ENCODE measurements at regions not wholly inside any gene's neighbourhood (a gene's known extent, or its start where the extent isn't known, plus 50 kb on each side); places are given as distances from the start of the nearest gene placed in this dataset.

DNA sequence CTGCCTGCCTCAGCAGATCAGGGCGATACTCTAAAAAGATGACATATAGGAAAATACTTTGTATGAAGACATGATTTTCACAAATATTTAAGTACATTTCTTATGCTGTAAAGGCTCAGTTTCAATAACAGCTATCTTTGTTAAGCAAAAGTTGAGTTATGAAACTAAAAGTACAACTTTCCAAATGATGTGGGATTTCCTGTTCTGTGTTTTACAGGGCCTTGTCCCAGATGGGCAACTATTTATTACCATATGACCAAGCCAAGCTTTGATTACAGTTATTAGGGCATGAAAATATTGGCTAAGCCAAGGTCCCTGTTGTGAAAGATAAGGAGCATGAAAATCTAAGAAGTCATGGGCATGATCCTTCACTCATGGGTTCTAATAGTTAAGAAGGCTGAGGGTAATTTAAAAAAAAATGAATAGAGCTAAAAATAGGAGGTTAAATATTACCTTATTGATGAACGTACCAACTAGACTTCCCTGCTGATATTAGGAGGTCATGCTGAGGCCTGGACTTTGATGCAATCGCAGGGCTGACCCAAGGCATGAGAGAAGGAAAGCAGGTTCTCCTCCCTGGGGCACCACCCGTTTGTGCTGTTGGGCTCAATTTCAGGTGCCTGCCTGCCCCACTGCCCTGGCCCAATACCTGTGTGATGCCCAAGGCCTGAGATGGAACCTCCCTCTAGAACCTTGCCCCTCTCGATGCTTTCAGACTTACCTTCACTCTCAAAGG lies 294.4 kb upstream of the PRDM1 start:
- DNase-seq, result no peak

- DNase-seq, result no peak
Observed at GRCh38 chr6:105791179-105791578, 295.0 kb upstream of the PRDM1 start.

GRCh38 chr6:105790635-105791034 lies 295.5 kb upstream of the PRDM1 start:
- DNase-seq, result no peak

- DNase-seq, result no peak
Observed at GRCh38 chr6:105789935-105790334, 296.2 kb upstream of the PRDM1 start.

DNA sequence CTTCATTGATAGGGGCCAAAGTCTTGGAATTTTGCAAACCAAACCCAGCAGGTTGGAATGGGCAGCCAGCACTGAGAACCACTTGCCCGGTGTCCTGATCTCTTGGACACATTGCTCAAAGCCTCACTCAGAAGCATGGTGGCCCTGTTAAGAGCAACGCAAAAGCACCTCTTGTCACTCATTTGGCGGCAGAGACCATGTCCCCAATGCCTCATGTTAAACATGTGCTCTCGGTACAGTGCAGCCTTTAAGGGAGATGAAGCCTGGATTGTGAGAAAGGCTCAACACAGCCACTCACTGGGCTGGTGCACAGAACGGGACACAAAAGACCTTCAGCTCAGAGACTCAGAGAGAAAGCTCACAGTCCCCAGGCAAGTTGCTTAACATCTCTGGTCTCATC lies 298.4 kb upstream of the PRDM1 start:
- no peak for DNase-seq

DNA sequence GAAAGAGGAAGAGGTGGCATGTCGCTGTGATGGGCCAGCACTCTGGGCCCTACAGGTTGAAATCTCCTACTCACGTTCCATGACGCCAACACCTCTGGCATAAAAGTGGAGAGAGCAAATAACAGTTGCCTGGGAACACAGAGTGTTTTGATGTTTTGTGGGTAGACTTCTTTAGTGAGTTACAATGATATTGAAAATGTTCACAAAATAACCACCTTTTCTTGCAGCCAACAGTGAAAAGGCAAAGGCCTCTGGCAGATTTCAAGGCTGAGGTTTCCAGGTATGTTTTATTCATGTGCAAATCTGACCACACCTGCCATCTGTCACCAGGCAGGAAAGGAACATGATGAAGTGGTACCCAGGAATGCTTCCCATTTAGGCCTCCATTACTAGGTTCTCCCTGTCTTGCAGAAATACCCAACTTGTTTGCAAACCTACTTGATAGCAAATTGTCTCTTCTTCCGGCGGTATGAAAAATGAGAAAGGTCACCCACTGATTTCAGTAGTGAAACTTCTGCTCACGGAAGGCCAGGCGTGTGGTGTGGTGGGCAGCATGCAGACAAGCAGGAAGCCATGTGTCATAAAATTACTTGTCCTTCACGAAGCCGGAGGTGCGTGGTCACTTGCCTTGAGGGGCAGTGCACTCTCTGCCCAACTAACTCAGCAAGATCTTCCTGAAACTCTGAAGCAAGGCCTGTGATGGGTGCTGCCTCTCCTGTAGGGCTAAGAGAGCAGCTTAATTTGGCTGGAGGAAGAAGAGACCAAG lies 299.1 kb upstream of the PRDM1 start:
- DNase-seq, result no peak

DNA sequence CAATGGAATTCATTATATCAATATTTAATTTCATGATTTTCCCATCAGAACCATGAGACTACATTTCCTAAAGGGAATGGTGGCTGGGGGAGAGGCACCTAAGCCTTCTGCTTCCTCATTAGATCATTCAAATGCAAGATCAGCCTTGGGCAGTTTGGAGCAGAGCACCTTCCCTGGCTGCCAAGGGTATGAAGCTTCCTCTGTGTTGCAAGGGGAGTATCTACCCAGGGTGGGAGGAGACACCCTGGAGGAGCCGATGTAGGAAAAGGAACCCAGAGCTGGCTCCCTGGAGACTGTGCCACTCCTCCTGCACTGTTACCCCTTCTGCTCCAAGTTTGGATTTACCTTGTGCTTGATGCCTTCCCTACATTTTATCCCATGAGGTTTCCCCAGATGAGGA lies 299.7 kb upstream of the PRDM1 start:
- DNase-seq, result no peak

GRCh38 chr6:105785066-105785811 lies 300.9 kb upstream of the PRDM1 start:
- DNase-seq, result no peak

GRCh38 chr6:105784179-105784578 lies 302.0 kb upstream of the PRDM1 start:
- DNase-seq, result no peak

DNA sequence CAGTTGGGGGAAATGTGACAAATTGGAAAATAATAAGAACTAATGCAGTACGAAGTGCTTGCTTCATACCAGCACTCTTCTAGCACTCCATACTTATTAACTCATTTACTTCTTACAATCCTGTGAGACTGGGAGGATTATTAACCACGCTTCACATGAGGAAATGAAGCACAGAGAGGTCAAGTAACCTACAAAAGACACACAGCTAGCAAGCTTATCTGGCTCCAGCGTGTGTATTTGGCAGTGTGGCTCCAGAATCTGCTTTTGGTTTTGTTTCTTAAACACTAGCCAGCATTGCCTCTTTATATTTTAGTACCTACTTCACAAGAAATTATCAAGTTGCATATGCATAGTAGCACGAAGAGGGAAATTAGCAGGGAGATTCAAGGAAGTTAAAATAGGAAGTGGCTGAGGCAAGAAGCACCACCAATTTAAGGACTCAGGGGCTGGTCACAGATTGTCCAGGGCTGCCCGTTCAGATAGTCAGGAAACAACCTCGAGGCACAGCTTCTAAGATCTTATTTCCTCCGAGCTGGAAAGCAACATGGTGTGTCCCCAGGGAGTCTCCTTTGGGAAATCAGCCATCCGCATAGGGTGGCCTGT lies 302.7 kb upstream of the PRDM1 start:
- DNase-seq, result no peak

- no peak for DNase-seq
Observed at GRCh38 chr6:105781915-105782314, 304.2 kb upstream of the PRDM1 start.

- peak; percentile 46 for DNase-seq
Observed at GRCh38 chr6:105781248-105781647, 304.9 kb upstream of the PRDM1 start.

DNA sequence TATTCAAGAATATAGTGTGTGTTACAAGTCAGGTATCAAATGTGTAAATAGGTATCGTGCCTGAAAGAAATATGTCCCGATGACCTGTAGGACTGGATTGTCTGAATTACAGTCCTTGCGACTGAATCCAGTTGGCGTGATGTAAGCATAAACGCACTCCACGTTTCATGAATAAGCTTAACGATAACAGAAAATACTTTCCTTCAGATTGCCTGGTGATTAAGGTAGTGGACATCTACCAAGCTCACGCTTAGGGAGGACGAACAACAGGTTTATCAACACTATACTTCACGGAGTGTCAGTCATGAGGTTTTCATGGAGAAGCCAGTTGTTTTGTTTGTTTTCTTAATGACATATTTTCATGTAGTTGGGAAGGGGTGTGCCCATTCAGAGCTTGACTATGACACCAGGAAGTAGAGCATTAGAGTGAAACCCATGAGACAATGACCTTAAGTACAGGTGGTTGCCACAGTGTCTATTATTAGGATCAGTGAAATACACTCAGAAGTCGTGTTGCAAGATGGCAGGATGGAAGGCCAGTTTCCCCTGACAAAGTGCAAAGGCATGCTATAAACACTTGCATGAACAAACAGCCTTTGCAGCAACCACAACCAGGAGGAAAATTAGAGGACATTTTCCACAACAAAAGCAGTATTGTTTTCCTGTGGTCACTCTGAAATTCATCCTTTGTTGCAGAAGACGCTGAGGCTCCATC lies 305.8 kb upstream of the PRDM1 start:
- DNase-seq, result no peak

DNA sequence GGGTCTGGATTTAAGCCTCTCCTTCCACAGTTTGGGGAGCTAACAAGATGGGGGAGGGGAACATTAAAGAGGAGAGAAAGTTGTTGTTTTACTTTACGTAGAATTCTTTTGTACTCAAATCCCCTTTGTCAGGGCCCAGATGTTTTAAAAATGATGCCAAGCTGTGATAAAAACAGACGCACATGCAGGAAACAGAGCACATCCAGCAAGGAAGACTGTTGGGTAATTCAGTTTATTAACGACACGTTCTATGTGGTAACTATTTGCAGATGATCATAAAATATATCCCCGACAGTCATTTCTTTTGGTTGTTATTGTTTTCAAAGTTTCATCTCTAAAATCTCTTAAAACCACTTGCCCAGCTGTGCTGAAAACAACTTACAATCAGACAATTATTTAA lies 307.0 kb upstream of the PRDM1 start:
- peak; percentile 35 for DNase-seq

- DNase-seq, result no peak
Observed at GRCh38 chr6:105775095-105775494, 311.0 kb upstream of the PRDM1 start.

- no peak for DNase-seq
Observed at GRCh38 chr6:105774247-105774646, 311.9 kb upstream of the PRDM1 start.

DNA sequence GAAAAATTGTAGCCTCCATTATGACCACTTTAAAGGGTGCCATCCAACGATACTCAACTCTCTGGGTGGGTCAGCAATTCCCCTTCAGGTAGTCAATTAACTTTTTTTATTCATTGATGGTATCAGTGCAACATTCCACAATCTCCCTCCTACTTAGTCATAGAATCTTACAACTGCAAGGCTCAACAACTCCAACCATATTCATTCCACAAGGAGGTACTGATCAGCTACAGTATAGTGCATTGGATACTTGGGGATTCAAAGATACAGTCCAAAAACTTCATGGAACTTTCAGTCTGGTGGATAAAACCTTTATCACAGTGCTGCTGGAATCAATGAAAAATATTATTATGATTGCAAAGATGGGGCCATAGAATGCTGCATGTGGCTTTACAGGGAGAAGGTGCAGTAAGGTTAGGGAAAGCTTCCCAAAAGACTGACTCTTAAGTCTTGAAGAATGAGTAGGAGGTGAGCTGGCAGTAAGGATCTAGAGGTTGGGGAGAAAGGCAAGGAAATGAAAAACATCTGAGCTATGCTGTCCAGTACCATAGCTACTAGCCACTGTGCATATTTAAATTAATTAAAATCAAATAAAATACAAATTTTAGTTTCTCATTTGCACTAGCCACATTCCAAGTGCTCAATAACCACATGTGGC lies 314.7 kb upstream of the PRDM1 start:
- no peak for DNase-seq

DNA sequence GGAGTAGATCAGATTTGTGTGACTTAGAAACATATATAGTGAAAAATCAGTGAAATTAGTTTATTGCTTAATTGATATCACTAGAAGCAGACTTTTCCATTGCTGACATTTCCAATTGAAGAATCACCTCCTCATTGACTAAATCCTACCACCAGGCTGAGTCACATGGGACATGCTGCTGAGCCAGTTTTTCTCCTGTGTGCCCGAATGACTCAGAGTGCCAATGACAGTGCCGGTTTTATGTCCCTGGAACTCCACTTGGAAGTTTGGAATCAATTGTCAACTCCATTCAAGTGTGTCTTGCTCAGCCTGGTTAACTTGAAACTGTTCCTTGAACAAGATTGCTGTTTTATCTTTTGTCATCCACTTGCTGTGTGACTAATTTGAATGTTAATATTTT lies 316.1 kb upstream of the PRDM1 start:
- DNase-seq, result no peak

GRCh38 chr6:105769197-105769596 lies 316.9 kb upstream of the PRDM1 start:
- no peak for DNase-seq

DNA sequence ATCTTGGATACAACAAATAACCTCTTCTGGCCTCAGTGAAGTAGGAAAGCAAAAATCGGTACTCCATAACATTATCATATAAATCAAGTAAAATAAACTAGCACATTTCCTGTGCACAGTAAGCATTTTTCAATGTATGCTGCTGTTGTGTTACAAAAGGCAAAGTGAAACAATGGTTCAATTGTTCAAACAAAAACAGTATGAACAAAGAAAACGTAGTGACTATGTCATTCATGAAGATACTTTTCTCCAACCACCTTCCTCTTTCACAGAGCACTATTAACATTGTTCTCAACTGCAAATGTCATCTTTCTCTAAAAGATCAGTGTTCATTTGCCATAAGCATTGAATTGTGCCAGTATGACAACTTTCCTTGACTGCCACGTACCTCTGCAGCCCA lies 318.6 kb upstream of the PRDM1 start:
- DNase-seq, result no peak

GRCh38 chr6:105765239-105765638 lies 320.9 kb upstream of the PRDM1 start:
- no peak for DNase-seq

- DNase-seq, result no peak
Observed at GRCh38 chr6:105764315-105764714, 321.8 kb upstream of the PRDM1 start.

Measured in tongue (tissue), 1 donor.